SK-N-SH treated with all-trans-retinoic acid at 6 μM for 48 hours (cell line): ENCODE measurements at regions not wholly inside any gene's neighbourhood (a gene's known extent, or its start where the extent isn't known, plus 50 kb on each side); places are given as distances from the start of the nearest gene placed in this dataset.

Source experiments
- ARNTL ChIP-seq: fragments of 450-650 bp; formaldehyde crosslinking; IDR thresholded peaks from 2 replicates; pipeline ENCODE4 v1.5.0; 2020; ENCODE audit warnings: low read depth, mild to moderate bottlenecking, moderate library complexity, borderline replicate concordance
- GLIS3 ChIP-seq: fragments of 250-450 bp; sonication (Bioruptor Pico); IDR thresholded peaks from 2 replicates; pipeline ENCODE4 v1.5.0; 2020; ENCODE audit warnings: mild to moderate bottlenecking, moderate library complexity
- PPARA ChIP-seq: fragments of 250-450 bp; sonication (Bioruptor Pico); IDR thresholded peaks from 2 replicates; pipeline ENCODE4 v1.5.0; 2020; ENCODE audit warnings: mild to moderate bottlenecking, borderline replicate concordance
- RARB ChIP-seq: fragments of 250-450 bp; sonication (Bioruptor Pico); IDR thresholded peaks from 2 replicates; pipeline ENCODE4 v1.8.0; 2021; ENCODE audit warnings: mild to moderate bottlenecking, moderate library complexity
- SNAI2 ChIP-seq: fragments of 250-450 bp; sonication (Bioruptor Pico); IDR thresholded peaks from 2 replicates; pipeline ENCODE4 v1.5.0; 2020; ENCODE audit warnings: mild to moderate bottlenecking, moderate library complexity
- ZFP30 ChIP-seq: fragments of 450-650 bp; formaldehyde crosslinking; IDR thresholded peaks from 2 replicates; pipeline ENCODE4 v1.5.0; 2022; ENCODE audit warnings: mild to moderate bottlenecking, moderate library complexity
- ZNF565 ChIP-seq: fragments of 450-650 bp; formaldehyde crosslinking; conservative IDR thresholded peaks from 2 replicates; pipeline ENCODE4 v1.5.0; 2020; ENCODE audit warnings: low read depth, mild to moderate bottlenecking, moderate library complexity
- TF ChIP-seq, protein P1 (sequence below): fragments of 250-450 bp; sonication (Bioruptor Pico); IDR thresholded peaks from 2 replicates; pipeline ENCODE4 v1.8.0; 2020; ENCODE audit warnings: mild to moderate bottlenecking, moderate library complexity, borderline replicate concordance
- TF ChIP-seq, protein P2 (sequence below): fragments of 250-450 bp; sonication (Bioruptor Pico); IDR thresholded peaks from 2 replicates; pipeline ENCODE4 v1.5.1; 2020; ENCODE audit warnings: low read depth, mild to moderate bottlenecking, moderate library complexity

DNA sequence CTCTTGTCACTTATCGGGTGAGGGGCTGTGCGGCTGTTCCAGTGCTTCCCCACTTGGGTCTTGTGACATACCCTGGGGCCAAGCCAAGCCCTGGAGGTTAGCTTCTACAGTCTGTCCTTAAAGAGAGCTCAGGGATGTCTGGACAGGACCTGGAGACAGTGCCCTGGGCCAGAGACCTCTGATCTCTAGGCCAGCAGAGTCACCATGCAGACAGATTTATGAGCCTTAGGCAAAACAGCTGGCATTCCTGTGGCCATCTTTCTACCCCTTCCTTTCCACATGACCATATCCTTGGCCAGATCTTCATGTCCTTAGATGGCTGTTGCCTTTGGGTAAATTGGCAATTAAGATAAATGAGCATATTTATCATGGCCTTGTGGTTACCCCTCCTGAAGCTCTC is 678.6 kb downstream of the MAFB start:
- TF ChIP-seq SNAI2 (CRISPR knock-in tag), result no peak
- TF ChIP-seq, protein P1, sequence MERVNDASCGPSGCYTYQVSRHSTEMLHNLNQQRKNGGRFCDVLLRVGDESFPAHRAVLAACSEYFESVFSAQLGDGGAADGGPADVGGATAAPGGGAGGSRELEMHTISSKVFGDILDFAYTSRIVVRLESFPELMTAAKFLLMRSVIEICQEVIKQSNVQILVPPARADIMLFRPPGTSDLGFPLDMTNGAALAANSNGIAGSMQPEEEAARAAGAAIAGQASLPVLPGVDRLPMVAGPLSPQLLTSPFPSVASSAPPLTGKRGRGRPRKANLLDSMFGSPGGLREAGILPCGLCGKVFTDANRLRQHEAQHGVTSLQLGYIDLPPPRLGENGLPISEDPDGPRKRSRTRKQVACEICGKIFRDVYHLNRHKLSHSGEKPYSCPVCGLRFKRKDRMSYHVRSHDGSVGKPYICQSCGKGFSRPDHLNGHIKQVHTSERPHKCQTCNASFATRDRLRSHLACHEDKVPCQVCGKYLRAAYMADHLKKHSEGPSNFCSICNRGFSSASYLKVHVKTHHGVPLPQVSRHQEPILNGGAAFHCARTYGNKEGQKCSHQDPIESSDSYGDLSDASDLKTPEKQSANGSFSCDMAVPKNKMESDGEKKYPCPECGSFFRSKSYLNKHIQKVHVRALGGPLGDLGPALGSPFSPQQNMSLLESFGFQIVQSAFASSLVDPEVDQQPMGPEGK, result no peak
- TF ChIP-seq ZNF565 (CRISPR knock-in tag), result no peak
- TF ChIP-seq RARB, result no peak
- TF ChIP-seq, protein P2, sequence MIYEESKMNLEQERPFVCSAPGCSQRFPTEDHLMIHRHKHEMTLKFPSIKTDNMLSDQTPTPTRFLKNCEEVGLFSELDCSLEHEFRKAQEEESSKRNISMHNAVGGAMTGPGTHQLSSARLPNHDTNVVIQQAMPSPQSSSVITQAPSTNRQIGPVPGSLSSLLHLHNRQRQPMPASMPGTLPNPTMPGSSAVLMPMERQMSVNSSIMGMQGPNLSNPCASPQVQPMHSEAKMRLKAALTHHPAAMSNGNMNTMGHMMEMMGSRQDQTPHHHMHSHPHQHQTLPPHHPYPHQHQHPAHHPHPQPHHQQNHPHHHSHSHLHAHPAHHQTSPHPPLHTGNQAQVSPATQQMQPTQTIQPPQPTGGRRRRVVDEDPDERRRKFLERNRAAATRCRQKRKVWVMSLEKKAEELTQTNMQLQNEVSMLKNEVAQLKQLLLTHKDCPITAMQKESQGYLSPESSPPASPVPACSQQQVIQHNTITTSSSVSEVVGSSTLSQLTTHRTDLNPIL, result no peak
- no peak for TF ChIP-seq PPARA (CRISPR knock-in tag)
- no peak for TF ChIP-seq GLIS3 (CRISPR knock-in tag)
- TF ChIP-seq ARNTL, result no peak
- TF ChIP-seq ZFP30, result no peak
